HCT116 (cell line): ENCODE measurements at regions not wholly inside any gene's neighbourhood (a gene's known extent, or its start where the extent isn't known, plus 50 kb on each side); places are given as distances from the start of the nearest gene placed in this dataset.

ENCODE experiments used
- ATAC-seq: fragments of 200-7000 bp; cut with Tn5 transposase; 2 replicates; pipeline ENCODE4 v1.9.1; 2020; ENCODE audit warnings: mild to moderate bottlenecking, moderate library complexity
- BruUV-seq: library from RNA; stranded (reverse); fragments of 400-500 nt; replicated peaks from 2 replicates; lab custom pipeline; 2021; lab: Mats Ljungman, UMichigan
- CTCF ChIA-PET: fragments of 300-600 bp; sonication (Branson Sonifier 250); formaldehyde crosslinking; loops from one replicate; lab custom pipeline; 2021; ENCODE audit warnings: antibody characterized with exemption; lab: Charles Lee
- POLR2A ChIA-PET: fragments of 300-600, 350-600 bp; sonication (Branson Sonifier 250); formaldehyde crosslinking; loops from one replicate; lab custom pipeline; 2021; ENCODE audit warnings: antibody characterized with exemption; lab: Charles Lee
- RAD21 ChIA-PET, 2 experiments: fragments of 300-600 bp; sonication (Branson Sonifier 250); formaldehyde crosslinking; loops; one replicate each; lab custom pipeline; 2023; ENCODE audit warnings: low total read pairs in 2 of 2; ENCODE audit not compliant: uncharacterized antibody in 2 of 2, unreplicated experiment in 2 of 2, low non-redundant PET in 1 of 2; lab: Charles Lee
- DNase-seq: peaks from one replicate; pipeline ENCODE4 v3.0.0-alpha.2; 2010; ENCODE audit warnings: low read depth, low spot score
- H2AFZ ChIP-seq: fragments of 200-600 bp; shearing (Covaris generic), sonication (generic); 2 replicates; pipeline ENCODE4 v1.6.1; 2017; ENCODE audit warnings: low read depth, mixed run types, mixed read lengths, antibody characterized with exemption, low read length; ENCODE audit not compliant: poor library complexity, severe bottlenecking
- H3K27ac ChIP-seq: 2 replicates; pipeline ENCODE4 v1.5.1; 2012; ENCODE audit warnings: low read depth, low read length
- H3K27me3 ChIP-seq: fragments of 200-600 bp; sonication (generic); 2 replicates; pipeline ENCODE4 v1.6.1; 2016; ENCODE audit warnings: mixed run types, low read length, mixed read lengths; ENCODE audit not compliant: insufficient read depth
- H3K36me3 ChIP-seq, 2 experiments: fragments of 200-500 bp in 1 of 2; fragments of 200-600 bp in 1 of 2; sonication (Bioruptor generic) in 1 of 2; sonication (generic) in 1 of 2; 2 replicates each; pipeline versions ENCODE4 v1.5.1 to v1.6.1; 2014 to 2016; ENCODE audit warnings: low read length in 2 of 2, inconsistent platforms in 1 of 2, mixed read lengths in 1 of 2, mixed run types in 1 of 2; ENCODE audit not compliant: insufficient read depth in 2 of 2, control insufficient read depth in 1 of 2
- H3K4me1 ChIP-seq, 2 experiments: fragments of 200-600 bp in 1 of 2; sonication (generic) in 1 of 2; 2 replicates each; pipeline versions ENCODE4 v1.5.1 to v1.6.1; 2012 to 2017; ENCODE audit warnings: low read length in 2 of 2, inconsistent platforms in 1 of 2, mild to moderate bottlenecking in 1 of 2, mixed read lengths in 1 of 2, mixed run types in 1 of 2, moderate library complexity in 1 of 2; ENCODE audit not compliant: insufficient read depth in 2 of 2, control insufficient read depth in 1 of 2
- H3K4me2 ChIP-seq: fragments of 200-600 bp; sonication (generic); 2 replicates; pipeline ENCODE4 v1.6.1; 2017; ENCODE audit warnings: mixed run types, low read length, mixed read lengths
- H3K4me3 ChIP-seq, 2 experiments: fragments of 200-600 bp in 1 of 2; sonication (generic) in 1 of 2; replicated peaks in 1 of 2; 2 replicates each; pipeline ENCODE4 v1.5.1; 2011 to 2016; ENCODE audit warnings: low read length in 2 of 2, control low read depth in 1 of 2, low read depth in 1 of 2, mild to moderate bottlenecking in 1 of 2, mixed read lengths in 1 of 2, mixed run types in 1 of 2
- H3K79me2 ChIP-seq: fragments of 200-600 bp; sonication (generic); 2 replicates; pipeline ENCODE4 v1.6.1; 2017; ENCODE audit warnings: mild to moderate bottlenecking, mixed run types, low read length, moderate library complexity, mixed read lengths; ENCODE audit not compliant: insufficient read depth
- H3K9ac ChIP-seq: fragments of 200-600 bp; sonication (generic); 2 replicates; pipeline ENCODE4 v1.6.1; 2016; ENCODE audit warnings: low read length, mixed read lengths
- H3K9me2 ChIP-seq: fragments of 200-600 bp; sonication (generic), shearing (Covaris generic); 2 replicates; pipeline ENCODE4 v1.6.1; 2017; ENCODE audit warnings: mixed run types, mild to moderate bottlenecking, moderate library complexity; ENCODE audit not compliant: insufficient read depth
- H3K9me3 ChIP-seq, 2 experiments: fragments of 200-500 bp in 1 of 2; fragments of 200-600 bp in 1 of 2; sonication (Bioruptor generic) in 1 of 2; sonication (generic) in 1 of 2; 2 replicates each; pipeline ENCODE4 v1.6.1; 2014 to 2017; ENCODE audit warnings: low read length in 2 of 2, mixed read lengths in 2 of 2, inconsistent platforms in 1 of 2, low read depth in 1 of 2, mild to moderate bottlenecking in 1 of 2, mixed run types in 1 of 2, moderate library complexity in 1 of 2; ENCODE audit not compliant: control insufficient read depth in 1 of 2, insufficient read depth in 1 of 2
- H4K20me1 ChIP-seq: fragments of 200-600 bp; sonication (generic), shearing (Covaris generic); 2 replicates; pipeline ENCODE4 v1.6.1; 2017; ENCODE audit warnings: mixed run types, mild to moderate bottlenecking, moderate library complexity; ENCODE audit not compliant: insufficient read depth
- CBX3 ChIP-seq: IDR thresholded peaks from 2 replicates; pipeline ENCODE4 v1.6.1; 2012; ENCODE audit warnings: low read depth
- CEBPB ChIP-seq: IDR thresholded peaks from 2 replicates; pipeline ENCODE4 v1.6.1; 2012; ENCODE audit warnings: low read depth
- EGR1 ChIP-seq: IDR thresholded peaks from 2 replicates; pipeline ENCODE4 v1.6.1; 2012; ENCODE audit warnings: low read depth
- ELF1 ChIP-seq: IDR thresholded peaks from 2 replicates; pipeline ENCODE4 v1.6.1; 2012; ENCODE audit warnings: low read depth, borderline replicate concordance
- FOSL1 ChIP-seq: IDR thresholded peaks from 2 replicates; pipeline ENCODE4 v1.6.1; 2012; ENCODE audit warnings: low read depth
- JUND ChIP-seq: IDR thresholded peaks from 2 replicates; pipeline ENCODE4 v1.6.1; 2012
- MAX ChIP-seq: IDR thresholded peaks from 2 replicates; pipeline ENCODE4 v1.6.1; 2012
- POLR2A ChIP-seq: IDR thresholded peaks from 2 replicates; pipeline ENCODE4 v1.7.0; 2011; ENCODE audit warnings: borderline replicate concordance; ENCODE audit not compliant: insufficient read depth, insufficient read length; ENCODE audit errors: extremely low read depth
- POLR2AphosphoS5 ChIP-seq: IDR thresholded peaks from 2 replicates; pipeline ENCODE4 v1.6.1; 2011; ENCODE audit warnings: mild to moderate bottlenecking, low read depth, low read length, moderate library complexity
- SP1 ChIP-seq: IDR thresholded peaks from 2 replicates; pipeline ENCODE4 v1.6.1; 2012; ENCODE audit warnings: low read depth
- TCF7L2 ChIP-seq: IDR thresholded peaks from 2 replicates; pipeline ENCODE4 v1.7.0; 2011; ENCODE audit warnings: borderline replicate concordance, inconsistent platforms; ENCODE audit not compliant: insufficient read depth, insufficient read length; ENCODE audit errors: extremely low read depth
- YY1 ChIP-seq: IDR thresholded peaks from 2 replicates; pipeline ENCODE4 v1.6.1; 2011; ENCODE audit warnings: low read length, low read depth, moderate library complexity, mild to moderate bottlenecking; ENCODE audit not compliant: insufficient replicate concordance; ENCODE audit errors: extremely low read depth
- ZFX ChIP-seq: fragments of 450-650 bp; IDR thresholded peaks from 2 replicates; pipeline ENCODE4 v1.6.1; 2017
- intact Hi-C: fragments of 100-400 bp; cut with micrococcal nuclease; formaldehyde crosslinking; loops from 2 replicates; pipeline ENCODE4 v1.10.0; 2022
- TF ChIP-seq, protein P1 (sequence below): IDR thresholded peaks from 2 replicates; pipeline ENCODE4 v1.6.1; 2012
- TF ChIP-seq, protein P2 (sequence below), 3 experiments: fragments of 200-600 bp in 1 of 3; sonication (generic) in 1 of 3; IDR thresholded peaks in 2 of 3; conservative IDR thresholded peaks in 1 of 3; 2 replicates each; pipeline ENCODE4 v1.5.1; 2012 to 2017; ENCODE audit warnings: low read depth in 2 of 3, low read length in 2 of 3, antibody characterized with exemption in 1 of 3, borderline replicate concordance in 1 of 3, control low read depth in 1 of 3, mild to moderate bottlenecking in 1 of 3, mixed read lengths in 1 of 3, mixed run types in 1 of 3, moderate library complexity in 1 of 3; ENCODE audit not compliant: insufficient read depth in 1 of 3

DNA sequence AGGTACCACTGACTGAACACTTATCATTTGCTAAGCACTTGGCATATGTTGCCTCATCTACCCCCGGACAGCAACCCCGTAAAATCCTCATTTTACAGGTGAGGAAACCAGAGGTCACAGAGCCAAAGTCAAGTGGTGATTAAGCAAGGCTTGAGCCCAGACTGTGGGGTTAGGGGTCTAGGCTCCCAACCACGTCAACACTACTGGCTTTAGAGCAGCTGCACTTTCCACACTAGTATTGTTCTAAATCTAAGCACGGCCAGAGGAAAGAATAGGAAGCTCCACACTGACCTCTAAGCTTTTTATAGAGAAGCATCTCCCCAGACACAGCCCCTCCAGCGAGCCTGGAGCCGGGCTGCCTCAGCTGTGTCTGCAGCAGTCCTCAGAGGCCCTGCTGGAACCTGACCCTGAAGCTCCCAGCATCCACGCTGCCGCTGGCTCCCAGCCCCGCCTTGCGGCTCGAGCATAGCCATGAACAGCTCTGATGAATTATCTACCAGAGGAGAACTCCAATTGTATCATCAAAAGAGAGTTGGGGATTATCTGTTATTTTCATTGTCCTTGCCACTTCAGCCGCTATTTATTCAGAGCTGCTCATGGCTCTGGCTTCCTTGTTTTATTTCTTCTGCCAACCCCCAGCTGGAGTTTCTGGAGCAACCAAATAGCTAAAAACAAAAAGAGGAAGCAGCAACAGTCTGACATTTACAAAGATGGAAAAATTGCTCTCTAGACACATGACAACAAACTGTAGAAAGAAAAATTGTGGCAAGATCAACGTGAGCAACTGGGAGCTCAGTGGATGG is 62.2 kb upstream of the RTN4 start:
- Histone ChIP-seq H3K36me3 (no peaks in the 10 kb centered on the region), H3K9me2 (no peaks in the 10 kb centered on the region), H3K4me2 (peak overlapping the region; percentile 73)
- TF ChIP-seq JUND (no peak), ZFX (peak; percentile 37; the same call in 1 of the 2 replicates)
- TF ChIP-seq, all 23 proteins: peak for 1
- intact Hi-C loops: no loop called here
- Histone ChIP-seq H3K4me3 (peak overlapping the region in 1 of 2 experiments; percentile 38; a peak in 2 of 4 replicates), H3K4me1 (peaks cover 43 to 76% of the 10 kb centered on the region in 2 experiments), H3K9ac (peak overlapping the region; percentile 59), H4K20me1 (no peaks in the 10 kb centered on the region), H3K27me3 (no peaks in the 10 kb centered on the region), H3K27ac (peak overlapping the region; percentile 59), H3K9me3 (no peaks in the 10 kb centered on the region), H2AFZ (peak overlapping the region; percentile 55), H3K79me2 (no peaks in the 10 kb centered on the region)
- ChIA-PET CTCF (interaction anchor here (1.1 kb wide), 1 partner anchor 64 kb away, joined by 5 read pairs; no protein-coding TSS in a partner anchor), RAD21 (interaction anchor here in 1 of 2 experiments (0.6 kb wide), 1 partner anchor 25 kb away, joined by 6 read pairs; no protein-coding TSS in a partner anchor), POLR2A (interaction anchor here (0.9 to 5.5 kb wide), 4 partner anchors 8 to 62 kb away, joined by 3 to 25 read pairs (median 4); partner anchors contain the start of gene RTN4)
- DNase-seq (no peak), ATAC-seq (peak; percentile 5)
- no TSS peak for BruUV-seq

DNA sequence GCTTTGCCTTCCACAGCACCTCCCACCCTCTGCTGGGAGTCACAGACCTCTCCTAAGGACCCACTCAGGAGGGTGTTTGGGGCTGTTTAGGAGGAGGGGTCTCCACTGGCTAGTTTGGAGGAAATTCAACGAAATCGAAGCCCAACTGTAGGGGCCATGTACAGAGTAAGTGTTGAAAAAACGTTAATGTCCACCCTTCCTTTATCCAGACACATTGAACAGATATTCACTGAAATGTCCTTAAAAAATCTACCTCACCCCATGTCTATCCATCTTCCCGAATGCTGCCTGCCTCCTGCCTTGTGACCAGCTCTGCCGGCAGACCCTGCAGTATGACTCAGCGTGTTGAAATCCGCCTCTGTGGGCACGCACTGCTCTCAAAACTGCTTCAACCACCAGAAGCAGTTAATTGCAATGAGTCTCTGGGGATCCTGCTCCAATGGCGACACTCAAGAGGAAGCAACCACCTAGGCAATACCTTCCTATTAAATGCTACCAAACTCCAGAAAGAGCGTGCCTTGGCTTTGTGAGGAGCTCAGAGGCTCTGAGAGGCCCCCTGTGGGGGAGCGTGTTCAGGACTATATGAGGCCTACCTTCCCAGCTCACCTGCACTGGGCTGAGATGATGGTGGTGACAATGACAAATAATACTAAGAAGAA is 61.4 kb upstream of the RTN4 start:
- H3K4me3 ChIP-seq: peak overlapping the region; percentile 2 to 38; a peak in 2 of 4 replicates
- no TSS peak for BruUV-seq
- H3K27me3 ChIP-seq: no peaks in the 10 kb centered on the region
- CTCF ChIA-PET: interaction anchor here (1.1 kb wide), 1 partner anchor 63 kb away, joined by 5 read pairs; no protein-coding TSS in a partner anchor
- peak; percentile 74 for DNase-seq
- no peaks in the 10 kb centered on the region for H3K9me2 ChIP-seq
- no peaks in the 10 kb centered on the region for H4K20me1 ChIP-seq
- RAD21 ChIA-PET: interaction anchor here in 1 of 2 experiments (0.6 kb wide), 1 partner anchor 26 kb away, joined by 6 read pairs; no protein-coding TSS in a partner anchor
- peak; percentile 84 for ATAC-seq
- TF ChIP-seq TCF7L2 (peak; percentile 14), CBX3 (peak; percentile 68; the same call in 1 of the 2 replicates), JUND (peak; percentile 84), ZFX (peak; percentile 66), SP1 (peak; percentile 73), CEBPB (peak; percentile 65; the same call in 1 of the 2 replicates), YY1 (peak; percentile 62), EGR1 (no peak), FOSL1 (peak; percentile 87), POLR2A (no peak), ELF1 (no peak), POLR2AphosphoS5 (peak; percentile 53), MAX (peak; percentile 73)
- TF ChIP-seq, protein P1, sequence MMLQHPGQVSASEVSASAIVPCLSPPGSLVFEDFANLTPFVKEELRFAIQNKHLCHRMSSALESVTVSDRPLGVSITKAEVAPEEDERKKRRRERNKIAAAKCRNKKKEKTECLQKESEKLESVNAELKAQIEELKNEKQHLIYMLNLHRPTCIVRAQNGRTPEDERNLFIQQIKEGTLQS: no peak
- TF ChIP-seq, protein P2, sequence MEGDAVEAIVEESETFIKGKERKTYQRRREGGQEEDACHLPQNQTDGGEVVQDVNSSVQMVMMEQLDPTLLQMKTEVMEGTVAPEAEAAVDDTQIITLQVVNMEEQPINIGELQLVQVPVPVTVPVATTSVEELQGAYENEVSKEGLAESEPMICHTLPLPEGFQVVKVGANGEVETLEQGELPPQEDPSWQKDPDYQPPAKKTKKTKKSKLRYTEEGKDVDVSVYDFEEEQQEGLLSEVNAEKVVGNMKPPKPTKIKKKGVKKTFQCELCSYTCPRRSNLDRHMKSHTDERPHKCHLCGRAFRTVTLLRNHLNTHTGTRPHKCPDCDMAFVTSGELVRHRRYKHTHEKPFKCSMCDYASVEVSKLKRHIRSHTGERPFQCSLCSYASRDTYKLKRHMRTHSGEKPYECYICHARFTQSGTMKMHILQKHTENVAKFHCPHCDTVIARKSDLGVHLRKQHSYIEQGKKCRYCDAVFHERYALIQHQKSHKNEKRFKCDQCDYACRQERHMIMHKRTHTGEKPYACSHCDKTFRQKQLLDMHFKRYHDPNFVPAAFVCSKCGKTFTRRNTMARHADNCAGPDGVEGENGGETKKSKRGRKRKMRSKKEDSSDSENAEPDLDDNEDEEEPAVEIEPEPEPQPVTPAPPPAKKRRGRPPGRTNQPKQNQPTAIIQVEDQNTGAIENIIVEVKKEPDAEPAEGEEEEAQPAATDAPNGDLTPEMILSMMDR (IDR thresholded peaks at IDR 0.05 in 2 of 3, conservative IDR thresholded peaks at IDR 0.05 in 1 of 3; ENCODE audit: borderline replicate concordance in 1 of 3, insufficient read depth in 1 of 3, low read depth in 2 of 3, low read length in 2 of 3): no peak
- H3K27ac ChIP-seq: peak overlapping the region; percentile 59
- peak overlapping the region; percentile 55 for H2AFZ ChIP-seq
- POLR2A ChIA-PET: interaction anchor here (0.9 to 5.5 kb wide), 4 partner anchors 9 to 61 kb away, joined by 3 to 25 read pairs (median 4); partner anchors contain the start of gene RTN4
- intact Hi-C loops: no loop called here
- peak overlapping the region; percentile 73 for H3K4me2 ChIP-seq
- H3K79me2 ChIP-seq: no peaks in the 10 kb centered on the region
- H3K36me3 ChIP-seq: no peaks in the 10 kb centered on the region
- H3K9ac ChIP-seq: peak overlapping the region; percentile 59
- no peaks in the 10 kb centered on the region for H3K9me3 ChIP-seq
- peaks cover 43 to 73% of the 10 kb centered on the region in 2 experiments for H3K4me1 ChIP-seq
